ENCODE measurements at regions not wholly inside any gene's neighbourhood (a gene's known extent, or its start where the extent isn't known, plus 50 kb on each side); places are given as distances from the start of the nearest gene placed in this dataset.

DNA sequence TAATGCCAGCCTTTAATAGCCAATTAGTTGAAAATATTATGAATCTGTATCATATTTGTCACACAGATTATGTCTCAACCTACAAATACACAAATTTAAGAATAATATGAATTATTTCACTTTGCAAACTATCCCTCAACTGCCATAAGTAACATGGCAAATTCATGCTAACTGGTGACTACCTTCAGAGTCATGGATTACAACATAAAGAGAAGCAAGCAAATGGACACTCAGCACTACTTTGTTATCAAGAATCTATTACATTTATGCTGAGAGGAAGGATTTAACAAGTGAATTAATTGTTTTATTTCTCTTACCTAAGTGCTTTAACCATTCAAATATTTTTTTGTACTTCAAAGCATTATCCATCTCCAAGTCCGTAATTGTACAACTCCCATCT, 103.1 kb upstream of the BCL6 start:
- H3K4me1 Mint-ChIP-seq (ENCODE audit: low read depth): peaks cover 5% of the 10 kb centered on the region
- no peaks in the 10 kb centered on the region for H3K27me3 Mint-ChIP-seq
- H3K27ac Mint-ChIP-seq: no peak overlapping the region
- CTCF ChIA-PET: no interaction called here
- H3K4me3 Mint-ChIP-seq: no peak overlapping the region
- DNase-seq (no peak), ATAC-seq (no peak)
- intact Hi-C loops (cut with micrococcal nuclease): no loop called here
- POLR2A ChIA-PET: interaction anchor here (0.6 to 1.1 kb wide), 2 partner anchors 9 to 1919 kb away, joined by 3 read pairs; no protein-coding TSS in a partner anchor
- peaks cover 20% of the 10 kb centered on the region for H3K9me3 Mint-ChIP-seq
- peaks cover 3% of the 10 kb centered on the region for H3K36me3 Mint-ChIP-seq (ENCODE audit: low read depth)
- no peak for TF ChIP-seq CTCF (IDR thresholded peaks at IDR 0.05)

GRCh38 chr3:187849016-187849654, 103.9 kb upstream of the BCL6 start:
- intact Hi-C loops (cut with micrococcal nuclease): no loop called here
- ATAC-seq: no peak
- no peak for TF ChIP-seq CTCF (IDR thresholded peaks at IDR 0.05)
- Mint-ChIP-seq H3K4me1 (ENCODE audit: low read depth) (peaks cover 5% of the 10 kb centered on the region), H3K4me3 (no peak overlapping the region), H3K36me3 (ENCODE audit: low read depth) (peaks cover 3% of the 10 kb centered on the region), H3K27ac (no peak overlapping the region), H3K9me3 (peaks cover 23% of the 10 kb centered on the region), H3K27me3 (no peaks in the 10 kb centered on the region)
- POLR2A ChIA-PET: interaction anchor here (0.6 to 1.1 kb wide), 2 partner anchors 9 to 1920 kb away, joined by 3 read pairs; no protein-coding TSS in a partner anchor
- CTCF ChIA-PET: interaction anchor here (1.2 kb wide), 1 partner anchor 12 kb away, joined by 3 read pairs; no protein-coding TSS in a partner anchor
- DNase-seq: no peak

- ChIA-PET CTCF (no interaction called here), POLR2A (no interaction called here)
- H3K9me3 Mint-ChIP-seq: peaks cover 23% of the 10 kb centered on the region
- peaks cover 3% of the 10 kb centered on the region for H3K36me3 Mint-ChIP-seq (ENCODE audit: low read depth)
- no peak for TF ChIP-seq CTCF (IDR thresholded peaks at IDR 0.05)
- DNase-seq (no peak), ATAC-seq (no peak)
- H3K4me1 Mint-ChIP-seq (ENCODE audit: low read depth): peaks cover 5% of the 10 kb centered on the region
- H3K4me3 Mint-ChIP-seq: no peak overlapping the region
- intact Hi-C loops (cut with micrococcal nuclease): no loop called here
- H3K27me3 Mint-ChIP-seq: no peaks in the 10 kb centered on the region
- no peak overlapping the region for H3K27ac Mint-ChIP-seq
Observed at GRCh38 chr3:187850258-187850921, 105.1 kb upstream of the BCL6 start.

GRCh38 chr3:187852842-187853730, 107.8 kb upstream of the BCL6 start:
- intact Hi-C loops (cut with micrococcal nuclease): no loop called here
- H3K9me3 Mint-ChIP-seq: peaks cover 23% of the 10 kb centered on the region
- H3K27ac Mint-ChIP-seq: no peak overlapping the region
- H3K4me3 Mint-ChIP-seq: no peak overlapping the region
- TF ChIP-seq CTCF (IDR thresholded peaks at IDR 0.05): no peak
- peak; percentile 34 for ATAC-seq
- H3K4me1 Mint-ChIP-seq (ENCODE audit: low read depth): peaks cover 5% of the 10 kb centered on the region
- DNase-seq: no peak
- peaks cover 3% of the 10 kb centered on the region for H3K36me3 Mint-ChIP-seq (ENCODE audit: low read depth)
- CTCF ChIA-PET: no interaction called here
- POLR2A ChIA-PET: interaction anchor here (1.0 kb wide), 1 partner anchor 109 kb away, joined by 3 read pairs; no protein-coding TSS in a partner anchor
- no peaks in the 10 kb centered on the region for H3K27me3 Mint-ChIP-seq

Data from activated CD8-positive, alpha-beta T cell treated with anti-CD3 and anti-CD28 coated beads for 36 hours (primary cell).